IPS DF 4.7 (cell line): ENCODE measurements at regions not wholly inside any gene's neighbourhood (a gene's known extent, or its start where the extent isn't known, plus 50 kb on each side); places are given as distances from the start of the nearest gene placed in this dataset.
"Not testable (repeated sequence)": the region's sequence is repeated elsewhere in the genome, so short reads cannot be mapped to it uniquely, and the experiment has no call there.

Experiments
- DNase-seq: peaks from one replicate; pipeline ENCODE4 v3.0.0-alpha.2; 2013; ENCODE audit warnings: low spot score; ENCODE audit errors: extremely low read depth

DNA sequence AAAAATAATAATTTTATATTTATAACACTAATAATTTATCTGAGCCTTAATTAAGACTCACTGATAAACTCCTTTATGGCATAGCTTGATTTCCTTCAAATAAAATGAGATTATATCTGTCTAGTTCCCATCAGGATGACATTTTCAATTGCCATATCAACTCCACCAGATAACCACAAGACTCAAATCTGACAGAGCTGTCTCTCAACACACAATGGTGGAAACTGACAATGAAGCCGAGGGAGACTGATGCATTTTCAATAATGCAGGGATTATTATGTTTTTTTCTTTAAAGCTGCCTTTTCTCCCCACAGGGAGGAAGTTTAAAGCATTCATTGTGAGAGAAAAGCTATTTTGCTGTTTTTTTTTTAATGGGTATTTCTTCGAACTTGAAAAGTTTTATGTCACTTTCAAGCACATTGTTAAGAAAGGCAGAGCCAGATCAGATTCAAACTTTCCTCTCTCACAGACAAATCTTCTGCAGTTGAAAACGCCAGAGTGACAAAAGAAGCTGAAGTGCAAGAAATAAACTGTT is 1326.9 kb upstream of the MIR17HG start:
- no peak for DNase-seq

GRCh38 chr13:90027409-90027808 is 1320.1 kb upstream of the MIR17HG start:
- no peak for DNase-seq

GRCh38 chr13:90032313-90032712 is 1315.2 kb upstream of the MIR17HG start:
- DNase-seq: no peak

GRCh38 chr13:90032841-90033493 is 1314.5 kb upstream of the MIR17HG start:
- no peak for DNase-seq

GRCh38 chr13:90039516-90039915 is 1308.0 kb upstream of the MIR17HG start:
- DNase-seq: no peak

GRCh38 chr13:90047600-90047999 is 1299.9 kb upstream of the MIR17HG start:
- DNase-seq: no peak

GRCh38 chr13:90049989-90050671 is 1297.4 kb upstream of the MIR17HG start:
- no peak for DNase-seq

GRCh38 chr13:90055121-90055520 is 1292.4 kb upstream of the MIR17HG start:
- no peak for DNase-seq

GRCh38 chr13:90055760-90056159 is 1291.7 kb upstream of the MIR17HG start:
- no peak for DNase-seq

DNA sequence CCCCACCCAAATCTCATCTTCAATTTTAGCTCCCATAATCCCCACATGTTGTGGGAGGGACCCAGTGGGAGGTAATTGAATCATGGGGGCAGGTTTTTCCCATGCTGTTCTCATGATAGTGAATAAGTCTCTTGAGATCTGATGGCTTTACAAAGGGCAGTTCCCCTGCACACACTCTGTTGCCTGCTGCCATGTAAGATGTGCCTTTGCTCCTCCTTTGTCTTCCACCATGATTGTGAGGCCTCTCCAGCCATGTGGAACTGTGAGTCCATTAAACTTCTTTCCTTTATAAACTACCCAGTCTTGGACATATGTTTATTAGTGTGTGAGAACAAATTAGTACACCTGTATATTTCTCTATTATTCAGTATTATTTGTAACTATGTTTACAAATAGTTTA is 1283.3 kb upstream of the MIR17HG start:
- not testable (repeated sequence) for DNase-seq

DNA sequence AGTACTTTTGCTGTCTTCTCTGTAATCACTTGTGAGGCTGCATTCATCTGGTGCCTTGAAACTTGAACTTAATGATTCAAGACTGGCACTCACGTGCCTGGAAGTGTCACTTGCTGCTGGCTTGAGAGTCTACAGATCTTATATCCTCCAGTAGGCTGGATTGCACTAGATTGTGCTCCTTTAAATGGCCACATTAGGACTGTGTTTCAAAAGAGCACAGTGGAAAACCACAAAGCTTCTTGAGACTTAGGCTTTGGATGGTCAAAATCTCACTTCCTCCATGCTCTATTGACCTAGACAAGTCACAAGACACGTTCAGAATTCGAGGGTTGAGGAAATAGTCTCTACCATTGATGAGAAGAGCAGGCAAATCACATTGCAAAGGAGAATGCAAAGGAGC is 1278.8 kb upstream of the MIR17HG start:
- DNase-seq: no peak

DNA sequence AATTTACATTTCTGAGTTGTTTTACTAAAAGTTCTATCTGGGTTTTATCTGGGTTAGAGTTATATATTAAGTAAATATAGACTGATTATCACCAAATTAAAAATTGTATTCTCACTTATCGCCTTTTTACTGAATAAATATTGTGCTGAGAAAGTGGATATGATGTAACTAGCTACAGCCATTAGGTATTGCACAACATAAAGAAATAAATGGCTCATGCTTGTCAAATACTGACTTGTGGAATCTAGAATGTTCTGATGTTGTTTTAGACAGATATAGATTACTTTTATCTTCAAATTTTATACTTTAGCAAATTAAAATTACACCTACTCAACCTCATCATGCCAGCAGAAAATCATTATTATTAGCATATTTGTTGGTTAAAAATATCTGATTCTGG is 1277.1 kb upstream of the MIR17HG start:
- DNase-seq: no peak

DNA sequence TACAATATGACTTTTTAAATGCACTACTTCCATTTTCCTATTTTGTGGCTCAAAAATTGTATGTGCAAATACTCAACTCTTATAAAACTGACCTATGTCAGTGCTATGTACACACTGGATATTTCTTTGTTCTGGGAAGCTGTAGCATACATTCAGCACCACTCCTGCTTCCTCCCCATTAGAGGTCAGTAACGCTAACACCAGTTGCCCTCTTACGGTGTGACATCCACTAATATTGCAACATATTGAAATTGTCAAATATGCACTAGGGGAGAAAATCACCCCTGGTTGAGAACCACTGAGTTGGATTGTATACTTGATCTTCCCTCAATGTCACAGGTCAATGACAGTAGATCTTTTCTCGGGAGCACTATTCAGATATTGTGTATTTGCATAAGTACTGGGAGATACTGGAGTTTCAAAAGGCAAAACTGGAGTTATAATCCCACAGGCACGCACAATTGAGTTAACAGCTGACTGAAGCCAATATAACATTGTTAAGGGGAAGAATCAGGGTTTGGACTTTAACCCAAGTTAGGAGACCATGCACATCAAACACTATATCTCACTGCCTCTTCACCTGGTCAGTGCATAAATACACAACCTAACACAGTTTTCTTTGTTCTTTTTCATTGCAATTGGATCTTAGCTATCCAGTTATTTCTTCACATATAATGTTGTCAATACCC is 1276.5 kb upstream of the MIR17HG start:
- DNase-seq: no peak

- DNase-seq: no peak
Measured at GRCh38 chr13:90084684-90085290, 1262.7 kb upstream of the MIR17HG start.

DNA sequence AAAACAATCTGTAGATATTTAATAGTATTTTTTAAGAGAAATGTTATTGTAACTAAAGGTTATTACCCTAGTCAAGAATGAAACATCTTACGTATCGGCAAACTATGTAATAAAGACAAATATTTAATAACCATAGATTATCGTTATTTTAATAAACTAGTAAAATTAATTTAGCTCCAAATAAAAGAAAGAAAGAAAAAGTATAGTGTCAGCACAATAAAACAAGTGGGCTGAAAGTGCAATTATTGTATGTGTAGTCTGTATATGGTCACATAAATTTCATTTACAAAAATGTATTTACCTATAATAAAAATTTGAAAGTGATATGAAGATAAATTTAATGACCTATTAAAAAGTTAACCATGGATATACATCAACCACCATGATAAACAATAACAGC is 1258.4 kb upstream of the MIR17HG start:
- DNase-seq: no peak

DNA sequence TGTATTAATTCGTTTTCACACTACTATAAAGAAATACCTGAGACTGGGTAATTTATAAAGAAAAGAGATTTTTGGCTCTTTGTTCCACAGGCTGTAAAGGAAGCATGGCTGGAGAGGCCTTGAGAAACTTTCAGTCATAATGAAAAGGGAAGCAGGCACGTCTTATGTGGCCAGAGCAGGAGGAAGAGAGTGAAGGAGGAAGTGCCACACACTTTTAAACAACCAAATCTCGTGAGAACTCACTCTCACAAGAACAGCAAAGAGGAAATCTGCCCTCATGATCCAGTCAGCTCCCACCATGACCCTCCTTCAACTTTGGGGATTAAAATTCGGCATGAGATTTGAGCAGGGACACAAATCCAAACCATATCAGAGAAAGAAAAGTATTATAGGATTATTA is 1255.9 kb upstream of the MIR17HG start:
- no peak for DNase-seq

DNA sequence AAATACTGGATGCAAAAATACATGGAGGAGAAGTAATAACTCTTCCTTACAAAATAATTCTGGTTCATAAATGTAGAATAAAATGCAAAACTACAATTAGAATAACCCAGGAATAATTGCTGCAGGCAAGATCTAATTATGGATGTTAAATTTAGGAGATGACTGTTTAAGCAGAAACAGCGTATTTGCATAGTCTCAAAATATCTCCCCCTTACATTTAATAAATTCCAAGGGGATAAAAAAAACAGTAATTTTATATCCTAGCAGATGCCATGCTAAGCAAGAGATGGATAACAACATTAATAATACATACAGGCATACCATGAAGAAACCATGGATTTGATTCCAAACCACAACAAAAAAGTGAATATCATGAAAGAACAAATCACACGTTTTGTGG is 1253.1 kb upstream of the MIR17HG start:
- no peak for DNase-seq

DNA sequence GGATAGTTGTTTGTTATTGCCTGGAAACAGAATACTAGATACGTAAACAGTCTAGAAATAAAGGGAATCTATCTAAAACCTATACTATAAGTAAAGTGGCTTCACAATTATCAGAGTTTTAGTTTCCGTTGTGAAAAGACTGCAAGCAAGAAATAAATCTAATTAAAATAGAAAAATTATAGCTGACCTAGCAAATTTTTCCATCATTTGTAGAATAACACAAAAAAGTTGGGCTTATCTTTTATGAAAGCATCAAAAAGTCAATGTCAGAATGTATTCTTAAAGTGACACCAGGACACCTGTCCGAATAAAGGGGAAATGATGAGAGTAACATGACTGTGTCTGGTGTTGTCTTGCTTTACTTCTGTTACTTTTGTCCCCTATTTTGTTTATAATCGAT is 1248.9 kb upstream of the MIR17HG start:
- DNase-seq: no peak

DNA sequence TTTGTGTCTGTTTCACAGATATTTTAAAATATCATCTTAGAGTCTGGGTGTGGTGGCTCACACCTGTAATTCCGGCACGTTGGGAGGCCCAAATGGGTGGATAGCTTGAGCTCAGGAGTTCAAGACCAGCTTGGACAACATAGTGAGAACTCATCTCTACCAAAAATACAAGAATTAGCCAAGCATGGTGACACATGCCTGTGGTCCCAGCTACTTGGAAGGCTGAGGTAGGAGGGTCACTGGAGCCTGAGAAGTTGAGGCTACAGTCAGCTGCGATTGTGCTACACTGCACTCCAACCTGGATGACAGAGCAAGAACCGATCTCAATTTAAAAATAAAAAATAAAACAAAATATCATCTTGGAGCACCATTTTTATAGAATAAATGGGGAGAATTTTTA is 1247.6 kb upstream of the MIR17HG start:
- no peak for DNase-seq

DNA sequence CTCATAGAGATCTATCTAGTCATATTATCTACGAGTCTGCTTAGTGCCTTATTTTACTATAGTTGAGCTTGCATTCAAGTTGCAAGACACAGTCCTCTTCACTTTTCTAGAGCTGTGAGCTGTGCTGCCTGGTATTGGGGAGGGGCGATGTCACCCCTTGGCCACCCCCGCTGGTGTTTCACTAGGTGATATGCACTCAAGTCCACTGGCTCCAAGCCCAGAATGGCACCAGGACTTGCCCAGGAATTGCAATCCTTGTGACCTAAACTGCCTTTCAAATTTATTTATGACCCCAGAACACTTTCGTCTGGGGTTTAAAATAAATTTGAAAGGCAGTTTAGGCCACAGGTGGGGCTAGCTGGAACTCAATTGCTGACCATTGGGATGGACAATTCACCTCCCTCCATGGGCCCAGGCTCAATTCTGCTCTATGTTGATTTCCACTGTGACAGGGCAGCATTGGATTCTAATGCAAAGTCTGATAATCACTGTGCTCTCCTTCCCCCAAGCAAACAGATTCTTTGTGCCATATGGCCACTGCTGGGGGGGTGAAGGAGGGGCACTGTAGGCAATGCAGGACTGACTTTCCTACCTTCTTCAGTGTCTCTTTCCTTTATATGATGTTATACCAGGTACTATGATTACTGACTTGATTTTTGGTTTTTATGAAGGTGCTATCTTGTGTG is 1244.2 kb upstream of the MIR17HG start:
- DNase-seq: no peak

DNA sequence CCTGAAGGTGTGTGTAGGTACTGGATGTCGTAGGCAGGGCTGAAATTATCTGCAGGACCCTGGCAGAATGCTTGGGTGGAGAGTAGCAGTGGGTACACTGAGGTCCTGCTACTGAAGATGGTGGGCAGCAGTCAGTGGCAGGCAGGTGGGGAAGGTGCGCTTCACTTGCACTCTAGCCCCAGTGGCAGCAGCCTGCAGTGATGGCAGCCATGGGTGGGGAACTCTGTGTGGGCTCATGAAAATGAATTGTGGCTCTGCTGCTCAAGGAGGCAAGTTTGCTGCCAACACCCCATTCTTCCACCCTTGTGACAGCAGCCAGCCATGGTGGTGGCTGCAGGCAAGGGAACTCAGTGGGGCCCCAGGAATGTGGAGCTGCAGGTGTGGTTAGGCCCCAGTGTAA is 1242.7 kb upstream of the MIR17HG start:
- no peak for DNase-seq
